HG03066 (cell line): ENCODE measurements at regions not wholly inside any gene's neighbourhood (a gene's known extent, or its start where the extent isn't known, plus 50 kb on each side); places are given as distances from the start of the nearest gene placed in this dataset.
"Not testable (repeated sequence)": the region's sequence is repeated elsewhere in the genome, so short reads cannot be mapped to it uniquely, and the experiment has no call there.

Source experiments
- ATAC-seq: cut with Tn5 transposase; IDR thresholded peaks from one replicate; pipeline ENCODE4 v1.9.1; 2021; ENCODE audit warnings: low read depth; ENCODE audit not compliant: unreplicated experiment

- no peak for ATAC-seq
Observed at GRCh38 chr9:103601287-103601686, 492.8 kb upstream of the SMC2 start.

- not testable (repeated sequence) for ATAC-seq
Observed at GRCh38 chr9:103611950-103612349, 482.2 kb upstream of the SMC2 start.

- no peak for ATAC-seq
Observed at GRCh38 chr9:103615994-103616393, 478.1 kb upstream of the SMC2 start.

GRCh38 chr9:103617046-103617445, 477.1 kb upstream of the SMC2 start:
- no peak for ATAC-seq

GRCh38 chr9:103625161-103625804, 468.8 kb upstream of the SMC2 start:
- no peak for ATAC-seq

- ATAC-seq: no peak
Observed at GRCh38 chr9:103627731-103628130, 466.4 kb upstream of the SMC2 start.

- no peak for ATAC-seq
Observed at GRCh38 chr9:103649086-103649485, 445.0 kb upstream of the SMC2 start.

GRCh38 chr9:103658156-103658555, 436.0 kb upstream of the SMC2 start:
- ATAC-seq: no peak

- no peak for ATAC-seq
Observed at GRCh38 chr9:103660830-103661229, 433.3 kb upstream of the SMC2 start.

GRCh38 chr9:103661663-103662062, 432.4 kb upstream of the SMC2 start:
- ATAC-seq: no peak

GRCh38 chr9:103669296-103669695, 424.8 kb upstream of the SMC2 start:
- ATAC-seq: no peak

GRCh38 chr9:103674271-103674670, 419.8 kb upstream of the SMC2 start:
- ATAC-seq: no peak

GRCh38 chr9:103680581-103680980, 413.5 kb upstream of the SMC2 start:
- ATAC-seq: no peak

GRCh38 chr9:103681435-103681834, 412.7 kb upstream of the SMC2 start:
- no peak for ATAC-seq

GRCh38 chr9:103700195-103700962, 393.7 kb upstream of the SMC2 start:
- ATAC-seq: no peak

- ATAC-seq: no peak
Observed at GRCh38 chr9:103702572-103702971, 391.5 kb upstream of the SMC2 start.

- ATAC-seq: no peak
Observed at GRCh38 chr9:103707181-103707580, 386.9 kb upstream of the SMC2 start.

- ATAC-seq: no peak
Observed at GRCh38 chr9:103709366-103709765, 384.7 kb upstream of the SMC2 start.

- ATAC-seq: no peak
Observed at GRCh38 chr9:103713631-103714030, 380.5 kb upstream of the SMC2 start.

- ATAC-seq: no peak
Observed at GRCh38 chr9:103714992-103715391, 379.1 kb upstream of the SMC2 start.

- ATAC-seq: no peak
Observed at GRCh38 chr9:103721056-103721455, 373.1 kb upstream of the SMC2 start.

GRCh38 chr9:103730866-103731265, 363.2 kb upstream of the SMC2 start:
- ATAC-seq: no peak
